ENCODE measurements at regions not wholly inside any gene's neighbourhood (a gene's known extent, or its start where the extent isn't known, plus 50 kb on each side); places are given as distances from the start of the nearest gene placed in this dataset.
A peak's percentile ranks its signal among the peaks of the same experiment; 100 is the strongest.
"Not testable (repeated sequence)": the region's sequence is repeated elsewhere in the genome, so short reads cannot be mapped to it uniquely, and the experiment has no call there.

GRCh38 chr6:27782748-27783147 lies 129.4 kb downstream of the OR2B2 start:
- Histone ChIP-seq H3K4me1 (ENCODE audit: control insufficient read depth in 3 of 3, insufficient read depth in 2 of 3, low read depth in 1 of 3, low read length in 2 of 3) (peaks cover 0 to 11% (median 0%) of the 10 kb centered on the region in 3 donors), H3K9me3 (ENCODE audit: control insufficient read depth in 2 of 2, insufficient read depth in 1 of 2, low read depth in 1 of 2, low read length in 1 of 2) (no peaks in the 10 kb centered on the region), H3K27ac (ENCODE audit: low read depth in 1 of 3, low read length in 2 of 3) (peak overlapping the region in 1 of 3 donors; percentile 42), H3K27me3 (ENCODE audit: control insufficient read depth in 3 of 3, insufficient read depth in 3 of 3, low read length in 3 of 3) (no peaks in the 10 kb centered on the region), H3K4me3 (ENCODE audit: low read depth in 1 of 3, low read length in 3 of 3) (no peak overlapping the region), H3K36me3 (ENCODE audit: control insufficient read depth in 3 of 3, insufficient read depth in 2 of 3, low read depth in 1 of 3, low read length in 3 of 3) (no peaks in the 10 kb centered on the region)
- 75 to 78% (median 75%) methylated on average over 2 of the region's 2 CpGs for WGBS, 3 donors
- DNase-seq (peak in 1 of 2 donors; percentile 53), FAIRE-seq (no peak)

GRCh38 chr6:27778625-27779417 lies 133.4 kb downstream of the OR2B2 start:
- no peaks in the 10 kb centered on the region for H3K36me3 ChIP-seq (ENCODE audit: control insufficient read depth in 3 of 3, insufficient read depth in 2 of 3, low read depth in 1 of 3, low read length in 3 of 3)
- no peak overlapping the region for H3K4me3 ChIP-seq (ENCODE audit: low read depth in 1 of 3, low read length in 3 of 3)
- peaks cover 0 to 6% of the 10 kb centered on the region in 2 donors for H3K9me3 ChIP-seq (ENCODE audit: control insufficient read depth in 2 of 2, insufficient read depth in 1 of 2, low read depth in 1 of 2, low read length in 1 of 2)
- FAIRE-seq (no peak), DNase-seq (no peak)
- no peak overlapping the region for H3K27ac ChIP-seq (ENCODE audit: low read depth in 1 of 3, low read length in 2 of 3)
- H3K27me3 ChIP-seq (ENCODE audit: control insufficient read depth in 3 of 3, insufficient read depth in 3 of 3, low read length in 3 of 3) = no peaks in the 10 kb centered on the region
- 75 to 81% (median 77%) methylated on average over 7 of the region's 7 CpGs for WGBS, 3 donors
- peaks cover 0 to 21% (median 0%) of the 10 kb centered on the region in 3 donors for H3K4me1 ChIP-seq (ENCODE audit: control insufficient read depth in 3 of 3, insufficient read depth in 2 of 3, low read depth in 1 of 3, low read length in 2 of 3)

GRCh38 chr6:27777614-27778355 lies 134.4 kb downstream of the OR2B2 start:
- Histone ChIP-seq H3K4me1 (ENCODE audit: control insufficient read depth in 3 of 3, insufficient read depth in 2 of 3, low read depth in 1 of 3, low read length in 2 of 3) (peaks cover 0 to 27% (median 0%) of the 10 kb centered on the region in 3 donors), H3K36me3 (ENCODE audit: control insufficient read depth in 3 of 3, insufficient read depth in 2 of 3, low read depth in 1 of 3, low read length in 3 of 3) (no peaks in the 10 kb centered on the region), H3K4me3 (ENCODE audit: low read depth in 1 of 3, low read length in 3 of 3) (no peak overlapping the region), H3K9me3 (ENCODE audit: control insufficient read depth in 2 of 2, insufficient read depth in 1 of 2, low read depth in 1 of 2, low read length in 1 of 2) (peaks cover 0 to 6% of the 10 kb centered on the region in 2 donors), H3K27me3 (ENCODE audit: control insufficient read depth in 3 of 3, insufficient read depth in 3 of 3, low read length in 3 of 3) (no peaks in the 10 kb centered on the region), H3K27ac (ENCODE audit: low read depth in 1 of 3, low read length in 2 of 3) (no peak overlapping the region)
- no peak for FAIRE-seq
- no peak for DNase-seq
- WGBS, 3 donors = 73 to 96% (median 80%) methylated on average over 11 of the region's 11 CpGs

GRCh38 chr6:27777126-27777525 lies 135.1 kb downstream of the OR2B2 start:
- no peak for DNase-seq

GRCh38 chr6:27776504-27776903 lies 135.7 kb downstream of the OR2B2 start:
- Histone ChIP-seq H3K4me3 (ENCODE audit: low read depth in 1 of 3, low read length in 3 of 3) (no peak overlapping the region), H3K27ac (ENCODE audit: low read depth in 1 of 3, low read length in 2 of 3) (no peak overlapping the region), H3K9me3 (ENCODE audit: control insufficient read depth in 2 of 2, insufficient read depth in 1 of 2, low read depth in 1 of 2, low read length in 1 of 2) (peaks cover 0 to 6% of the 10 kb centered on the region in 2 donors), H3K27me3 (ENCODE audit: control insufficient read depth in 3 of 3, insufficient read depth in 3 of 3, low read length in 3 of 3) (no peaks in the 10 kb centered on the region), H3K36me3 (ENCODE audit: control insufficient read depth in 3 of 3, insufficient read depth in 2 of 3, low read depth in 1 of 3, low read length in 3 of 3) (no peaks in the 10 kb centered on the region), H3K4me1 (ENCODE audit: control insufficient read depth in 3 of 3, insufficient read depth in 2 of 3, low read depth in 1 of 3, low read length in 2 of 3) (peaks cover 0 to 31% (median 0%) of the 10 kb centered on the region in 3 donors)
- no peak for DNase-seq
- no peak for FAIRE-seq
- 91 to 97% (median 92%) methylated on average over 4 of the region's 4 CpGs for WGBS, 3 donors

More at GRCh38 chr6:27777126-27777525, 135.1 kb downstream of the OR2B2 start:
- no peaks in the 10 kb centered on the region for H3K36me3 ChIP-seq (ENCODE audit: control insufficient read depth in 3 of 3, insufficient read depth in 2 of 3, low read depth in 1 of 3, low read length in 3 of 3)
- H3K27me3 ChIP-seq (ENCODE audit: control insufficient read depth in 3 of 3, insufficient read depth in 3 of 3, low read length in 3 of 3) = no peaks in the 10 kb centered on the region
- 64 to 78% (median 73%) methylated on average over 10 of the region's 10 CpGs for WGBS, 3 donors
- H3K4me1 ChIP-seq (ENCODE audit: control insufficient read depth in 3 of 3, insufficient read depth in 2 of 3, low read depth in 1 of 3, low read length in 2 of 3) = peaks cover 0 to 27% (median 0%) of the 10 kb centered on the region in 3 donors
- H3K27ac ChIP-seq (ENCODE audit: low read depth in 1 of 3, low read length in 2 of 3) = no peak overlapping the region
- peaks cover 0 to 6% of the 10 kb centered on the region in 2 donors for H3K9me3 ChIP-seq (ENCODE audit: control insufficient read depth in 2 of 2, insufficient read depth in 1 of 2, low read depth in 1 of 2, low read length in 1 of 2)
- H3K4me3 ChIP-seq (ENCODE audit: low read depth in 1 of 3, low read length in 3 of 3) = no peak overlapping the region
- FAIRE-seq = no peak

GRCh38 chr6:27775796-27776184 lies 136.4 kb downstream of the OR2B2 start:
- H3K4me1 ChIP-seq (ENCODE audit: control insufficient read depth in 3 of 3, insufficient read depth in 2 of 3, low read depth in 1 of 3, low read length in 2 of 3) = peaks cover 0 to 31% (median 0%) of the 10 kb centered on the region in 3 donors
- peaks cover 0 to 6% of the 10 kb centered on the region in 2 donors for H3K9me3 ChIP-seq (ENCODE audit: control insufficient read depth in 2 of 2, insufficient read depth in 1 of 2, low read depth in 1 of 2, low read length in 1 of 2)
- no peak overlapping the region for H3K27ac ChIP-seq (ENCODE audit: low read depth in 1 of 3, low read length in 2 of 3)
- no peaks in the 10 kb centered on the region for H3K36me3 ChIP-seq (ENCODE audit: control insufficient read depth in 3 of 3, insufficient read depth in 2 of 3, low read depth in 1 of 3, low read length in 3 of 3)
- FAIRE-seq (no peak), DNase-seq (no peak)
- H3K27me3 ChIP-seq (ENCODE audit: control insufficient read depth in 3 of 3, insufficient read depth in 3 of 3, low read length in 3 of 3) = no peaks in the 10 kb centered on the region
- no peak overlapping the region for H3K4me3 ChIP-seq (ENCODE audit: low read depth in 1 of 3, low read length in 3 of 3)
- WGBS, 3 donors = 77 to 83% (median 82%) methylated on average over 9 of the region's 9 CpGs

GRCh38 chr6:27775138-27775795 lies 136.9 kb downstream of the OR2B2 start:
- not testable (repeated sequence) for H3K4me3 ChIP-seq (ENCODE audit: low read depth in 1 of 3, low read length in 3 of 3); H3K27ac ChIP-seq (ENCODE audit: low read depth in 1 of 3, low read length in 2 of 3); FAIRE-seq; H3K36me3 ChIP-seq (ENCODE audit: control insufficient read depth in 3 of 3, insufficient read depth in 2 of 3, low read depth in 1 of 3, low read length in 3 of 3); H3K9me3 ChIP-seq (ENCODE audit: control insufficient read depth in 2 of 2, insufficient read depth in 1 of 2, low read depth in 1 of 2, low read length in 1 of 2); H3K27me3 ChIP-seq (ENCODE audit: control insufficient read depth in 3 of 3, insufficient read depth in 3 of 3, low read length in 3 of 3); DNase-seq
- peaks cover 0 to 31% (median 0%) of the 10 kb centered on the region in 3 donors for H3K4me1 ChIP-seq (ENCODE audit: control insufficient read depth in 3 of 3, insufficient read depth in 2 of 3, low read depth in 1 of 3, low read length in 2 of 3)
- 66 to 75% (median 71%) methylated on average over 5 of the region's 5 CpGs for WGBS, 3 donors

- Histone ChIP-seq H3K4me1 (ENCODE audit: control insufficient read depth in 3 of 3, insufficient read depth in 2 of 3, low read depth in 1 of 3, low read length in 2 of 3) (peaks cover 0 to 31% (median 0%) of the 10 kb centered on the region in 3 donors), H3K27ac (ENCODE audit: low read depth in 1 of 3, low read length in 2 of 3) (peak overlapping the region in 1 of 3 donors; percentile 89)
- 69 to 79% (median 77%) methylated on average over 8 of the region's 8 CpGs for whole genome bisulfite sequencing, 3 donors
- not testable (repeated sequence) for H3K36me3 ChIP-seq (ENCODE audit: control insufficient read depth in 3 of 3, insufficient read depth in 2 of 3, low read depth in 1 of 3, low read length in 3 of 3); H3K9me3 ChIP-seq (ENCODE audit: control insufficient read depth in 2 of 2, insufficient read depth in 1 of 2, low read depth in 1 of 2, low read length in 1 of 2); FAIRE-seq; H3K27me3 ChIP-seq (ENCODE audit: control insufficient read depth in 3 of 3, insufficient read depth in 3 of 3, low read length in 3 of 3); DNase-seq; H3K4me3 ChIP-seq (ENCODE audit: low read depth in 1 of 3, low read length in 3 of 3)
These were observed 138.0 kb downstream of the OR2B2 start for GRCh38 chr6:27774264-27774600.

Measured in small intestine (tissue), 7 donors.